ENCODE measurements at regions not wholly inside any gene's neighbourhood (a gene's known extent, or its start where the extent isn't known, plus 50 kb on each side); places are given as distances from the start of the nearest gene placed in this dataset.

DNA sequence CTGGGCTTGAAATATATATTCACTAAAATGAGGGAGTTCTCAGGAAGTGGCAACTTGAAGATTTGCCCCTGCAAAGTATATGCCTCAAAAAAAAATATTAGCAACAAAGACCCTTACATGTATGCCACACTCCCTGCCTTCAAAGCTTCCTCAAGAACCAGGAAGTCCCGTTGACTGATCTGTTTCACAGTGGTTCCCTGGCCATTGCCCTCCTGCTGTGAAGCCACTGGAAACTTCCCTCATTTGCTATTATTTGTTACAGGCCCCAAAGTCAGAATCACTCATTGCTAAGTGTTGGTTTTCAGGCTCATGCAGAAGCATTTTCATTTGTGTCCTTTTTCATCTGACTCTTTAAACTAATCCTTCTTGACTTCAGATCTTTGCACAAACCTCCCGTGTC lies 421.5 kb downstream of the ZNF521 start:
- TF ChIP-seq, protein P1, sequence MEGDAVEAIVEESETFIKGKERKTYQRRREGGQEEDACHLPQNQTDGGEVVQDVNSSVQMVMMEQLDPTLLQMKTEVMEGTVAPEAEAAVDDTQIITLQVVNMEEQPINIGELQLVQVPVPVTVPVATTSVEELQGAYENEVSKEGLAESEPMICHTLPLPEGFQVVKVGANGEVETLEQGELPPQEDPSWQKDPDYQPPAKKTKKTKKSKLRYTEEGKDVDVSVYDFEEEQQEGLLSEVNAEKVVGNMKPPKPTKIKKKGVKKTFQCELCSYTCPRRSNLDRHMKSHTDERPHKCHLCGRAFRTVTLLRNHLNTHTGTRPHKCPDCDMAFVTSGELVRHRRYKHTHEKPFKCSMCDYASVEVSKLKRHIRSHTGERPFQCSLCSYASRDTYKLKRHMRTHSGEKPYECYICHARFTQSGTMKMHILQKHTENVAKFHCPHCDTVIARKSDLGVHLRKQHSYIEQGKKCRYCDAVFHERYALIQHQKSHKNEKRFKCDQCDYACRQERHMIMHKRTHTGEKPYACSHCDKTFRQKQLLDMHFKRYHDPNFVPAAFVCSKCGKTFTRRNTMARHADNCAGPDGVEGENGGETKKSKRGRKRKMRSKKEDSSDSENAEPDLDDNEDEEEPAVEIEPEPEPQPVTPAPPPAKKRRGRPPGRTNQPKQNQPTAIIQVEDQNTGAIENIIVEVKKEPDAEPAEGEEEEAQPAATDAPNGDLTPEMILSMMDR (IDR thresholded peaks at IDR 0.05; ENCODE audit: low read depth, low read length, missing input control) = no peak
- TF ChIP-seq, protein P2, sequence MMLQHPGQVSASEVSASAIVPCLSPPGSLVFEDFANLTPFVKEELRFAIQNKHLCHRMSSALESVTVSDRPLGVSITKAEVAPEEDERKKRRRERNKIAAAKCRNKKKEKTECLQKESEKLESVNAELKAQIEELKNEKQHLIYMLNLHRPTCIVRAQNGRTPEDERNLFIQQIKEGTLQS (IDR thresholded peaks at IDR 0.05) = no peak
- TF ChIP-seq JUND (IDR thresholded peaks at IDR 0.05) (no peak), EGR1 (IDR thresholded peaks at IDR 0.05; ENCODE audit: low read depth in 2 of 2) (no peak), YY1 (IDR thresholded peaks at IDR 0.05) (no peak), SP1 (IDR thresholded peaks at IDR 0.05) (no peak)
- TF ChIP-seq, protein P3, sequence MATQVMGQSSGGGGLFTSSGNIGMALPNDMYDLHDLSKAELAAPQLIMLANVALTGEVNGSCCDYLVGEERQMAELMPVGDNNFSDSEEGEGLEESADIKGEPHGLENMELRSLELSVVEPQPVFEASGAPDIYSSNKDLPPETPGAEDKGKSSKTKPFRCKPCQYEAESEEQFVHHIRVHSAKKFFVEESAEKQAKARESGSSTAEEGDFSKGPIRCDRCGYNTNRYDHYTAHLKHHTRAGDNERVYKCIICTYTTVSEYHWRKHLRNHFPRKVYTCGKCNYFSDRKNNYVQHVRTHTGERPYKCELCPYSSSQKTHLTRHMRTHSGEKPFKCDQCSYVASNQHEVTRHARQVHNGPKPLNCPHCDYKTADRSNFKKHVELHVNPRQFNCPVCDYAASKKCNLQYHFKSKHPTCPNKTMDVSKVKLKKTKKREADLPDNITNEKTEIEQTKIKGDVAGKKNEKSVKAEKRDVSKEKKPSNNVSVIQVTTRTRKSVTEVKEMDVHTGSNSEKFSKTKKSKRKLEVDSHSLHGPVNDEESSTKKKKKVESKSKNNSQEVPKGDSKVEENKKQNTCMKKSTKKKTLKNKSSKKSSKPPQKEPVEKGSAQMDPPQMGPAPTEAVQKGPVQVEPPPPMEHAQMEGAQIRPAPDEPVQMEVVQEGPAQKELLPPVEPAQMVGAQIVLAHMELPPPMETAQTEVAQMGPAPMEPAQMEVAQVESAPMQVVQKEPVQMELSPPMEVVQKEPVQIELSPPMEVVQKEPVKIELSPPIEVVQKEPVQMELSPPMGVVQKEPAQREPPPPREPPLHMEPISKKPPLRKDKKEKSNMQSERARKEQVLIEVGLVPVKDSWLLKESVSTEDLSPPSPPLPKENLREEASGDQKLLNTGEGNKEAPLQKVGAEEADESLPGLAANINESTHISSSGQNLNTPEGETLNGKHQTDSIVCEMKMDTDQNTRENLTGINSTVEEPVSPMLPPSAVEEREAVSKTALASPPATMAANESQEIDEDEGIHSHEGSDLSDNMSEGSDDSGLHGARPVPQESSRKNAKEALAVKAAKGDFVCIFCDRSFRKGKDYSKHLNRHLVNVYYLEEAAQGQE (IDR thresholded peaks at IDR 0.05) = no peak
- TF ChIP-seq, protein P4, sequence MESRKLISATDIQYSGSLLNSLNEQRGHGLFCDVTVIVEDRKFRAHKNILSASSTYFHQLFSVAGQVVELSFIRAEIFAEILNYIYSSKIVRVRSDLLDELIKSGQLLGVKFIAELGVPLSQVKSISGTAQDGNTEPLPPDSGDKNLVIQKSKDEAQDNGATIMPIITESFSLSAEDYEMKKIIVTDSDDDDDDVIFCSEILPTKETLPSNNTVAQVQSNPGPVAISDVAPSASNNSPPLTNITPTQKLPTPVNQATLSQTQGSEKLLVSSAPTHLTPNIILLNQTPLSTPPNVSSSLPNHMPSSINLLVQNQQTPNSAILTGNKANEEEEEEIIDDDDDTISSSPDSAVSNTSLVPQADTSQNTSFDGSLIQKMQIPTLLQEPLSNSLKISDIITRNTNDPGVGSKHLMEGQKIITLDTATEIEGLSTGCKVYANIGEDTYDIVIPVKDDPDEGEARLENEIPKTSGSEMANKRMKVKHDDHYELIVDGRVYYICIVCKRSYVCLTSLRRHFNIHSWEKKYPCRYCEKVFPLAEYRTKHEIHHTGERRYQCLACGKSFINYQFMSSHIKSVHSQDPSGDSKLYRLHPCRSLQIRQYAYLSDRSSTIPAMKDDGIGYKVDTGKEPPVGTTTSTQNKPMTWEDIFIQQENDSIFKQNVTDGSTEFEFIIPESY (IDR thresholded peaks at IDR 0.05) = no peak

Measured in liver (tissue), 3 donors.